A549 (cell line): ENCODE measurements at regions not wholly inside any gene's neighbourhood (a gene's known extent, or its start where the extent isn't known, plus 50 kb on each side); places are given as distances from the start of the nearest gene placed in this dataset.

Experiments
- JUN ChIP-seq, 2 experiments: fragments of >200 bp; sonication (Bioruptor Twin); formaldehyde crosslinking; IDR thresholded peaks; 2 replicates in 1 of 2; 3 replicates in 1 of 2; pipeline ENCODE4 v1.6.1; 2016 to 2017
- NR3C1 ChIP-seq: fragments of >200 bp; sonication (Bioruptor Twin); formaldehyde crosslinking; IDR thresholded peaks from 3 replicates; pipeline ENCODE4 v1.6.1; 2017
- POLR2A ChIP-seq: IDR thresholded peaks from 2 replicates; pipeline ENCODE4 v1.6.1; 2012; ENCODE audit warnings: mild to moderate bottlenecking, low read length
- RAD21 ChIP-seq, 2 experiments: fragments of >200 bp in 1 of 2; sonication (Bioruptor Twin) in 1 of 2; formaldehyde crosslinking in 1 of 2; IDR thresholded peaks in 1 of 2; conservative IDR thresholded peaks in 1 of 2; 2 replicates in 1 of 2; 3 replicates in 1 of 2; pipeline ENCODE4 v1.6.1; 2012 to 2018; ENCODE audit warnings: inconsistent platforms in 1 of 2
- RCOR1 ChIP-seq: fragments of 150-350 bp; IDR thresholded peaks from 2 replicates; pipeline ENCODE4 v1.6.1; 2014; ENCODE audit warnings: antibody characterized with exemption, low read length, low read depth
- REST ChIP-seq: fragments of 200-600 bp; sonication (generic); IDR thresholded peaks from 2 replicates; pipeline ENCODE4 v1.6.1; 2016; ENCODE audit warnings: antibody characterized with exemption, mild to moderate bottlenecking, moderate library complexity
- TF ChIP-seq, protein P1 (sequence below): fragments of >200 bp; sonication (Bioruptor Twin); formaldehyde crosslinking; IDR thresholded peaks from 3 replicates; pipeline ENCODE4 v1.5.1; 2016
- TF ChIP-seq, protein P2 (sequence below): fragments of 450-650 bp; IDR thresholded peaks from 2 replicates; pipeline ENCODE4 v1.6.1; 2014; ENCODE audit warnings: antibody characterized with exemption

GRCh38 chr17:73694491-73694890 is 50.2 kb upstream of the SDK2 start:
- TF ChIP-seq, protein P1, sequence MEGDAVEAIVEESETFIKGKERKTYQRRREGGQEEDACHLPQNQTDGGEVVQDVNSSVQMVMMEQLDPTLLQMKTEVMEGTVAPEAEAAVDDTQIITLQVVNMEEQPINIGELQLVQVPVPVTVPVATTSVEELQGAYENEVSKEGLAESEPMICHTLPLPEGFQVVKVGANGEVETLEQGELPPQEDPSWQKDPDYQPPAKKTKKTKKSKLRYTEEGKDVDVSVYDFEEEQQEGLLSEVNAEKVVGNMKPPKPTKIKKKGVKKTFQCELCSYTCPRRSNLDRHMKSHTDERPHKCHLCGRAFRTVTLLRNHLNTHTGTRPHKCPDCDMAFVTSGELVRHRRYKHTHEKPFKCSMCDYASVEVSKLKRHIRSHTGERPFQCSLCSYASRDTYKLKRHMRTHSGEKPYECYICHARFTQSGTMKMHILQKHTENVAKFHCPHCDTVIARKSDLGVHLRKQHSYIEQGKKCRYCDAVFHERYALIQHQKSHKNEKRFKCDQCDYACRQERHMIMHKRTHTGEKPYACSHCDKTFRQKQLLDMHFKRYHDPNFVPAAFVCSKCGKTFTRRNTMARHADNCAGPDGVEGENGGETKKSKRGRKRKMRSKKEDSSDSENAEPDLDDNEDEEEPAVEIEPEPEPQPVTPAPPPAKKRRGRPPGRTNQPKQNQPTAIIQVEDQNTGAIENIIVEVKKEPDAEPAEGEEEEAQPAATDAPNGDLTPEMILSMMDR: no peak
- no peak for TF ChIP-seq POLR2A
- TF ChIP-seq RAD21 (conservative IDR thresholded peaks at IDR 0.05 in 1 of 2, IDR thresholded peaks at IDR 0.05 in 1 of 2): no peak
- TF ChIP-seq, protein P2, sequence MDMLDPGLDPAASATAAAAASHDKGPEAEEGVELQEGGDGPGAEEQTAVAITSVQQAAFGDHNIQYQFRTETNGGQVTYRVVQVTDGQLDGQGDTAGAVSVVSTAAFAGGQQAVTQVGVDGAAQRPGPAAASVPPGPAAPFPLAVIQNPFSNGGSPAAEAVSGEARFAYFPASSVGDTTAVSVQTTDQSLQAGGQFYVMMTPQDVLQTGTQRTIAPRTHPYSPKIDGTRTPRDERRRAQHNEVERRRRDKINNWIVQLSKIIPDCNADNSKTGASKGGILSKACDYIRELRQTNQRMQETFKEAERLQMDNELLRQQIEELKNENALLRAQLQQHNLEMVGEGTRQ: no peak
- no peak for TF ChIP-seq NR3C1
- TF ChIP-seq REST: no peak
- TF ChIP-seq JUN (IDR thresholded peaks at IDR 0.05): no peak
- no peak for TF ChIP-seq RCOR1
